ENCODE measurements at regions not wholly inside any gene's neighbourhood (a gene's known extent, or its start where the extent isn't known, plus 50 kb on each side); places are given as distances from the start of the nearest gene placed in this dataset.

- TF ChIP-seq YY1 (IDR thresholded peaks at IDR 0.05; ENCODE audit: insufficient read depth, insufficient read length) (no peak), ZNF274 (IDR thresholded peaks at IDR 0.05; ENCODE audit: low read depth, low read length) (no peak), SUZ12 (IDR thresholded peaks at IDR 0.05; ENCODE audit: extremely low read depth, insufficient read depth, insufficient read length) (no peak)
Observed at GRCh38 chr5:117652958-117653280, 1078.3 kb upstream of the SEMA6A start.

All from NT2/D1 (cell line).